Caki2 (cell line): ENCODE measurements at regions not wholly inside any gene's neighbourhood (a gene's known extent, or its start where the extent isn't known, plus 50 kb on each side); places are given as distances from the start of the nearest gene placed in this dataset.
"Not testable (repeated sequence)": the region's sequence is repeated elsewhere in the genome, so short reads cannot be mapped to it uniquely, and the experiment has no call there.

Experiments
- DNase-seq: peaks from one replicate; pipeline ENCODE4 v3.0.0-alpha.2; 2015; ENCODE audit warnings: low read depth
- in situ Hi-C: cut with HindIII; loops from 2 replicates; pipeline ENCODE4 v1.10.0; 2016; ENCODE audit warnings: low sequenced_read_pairs, low pct_unique_long_range_greater_than_20kb, mixed read lengths

- in situ Hi-C loops: no loop called here
- DNase-seq: no peak
These were observed 58.0 kb upstream of the GSC start for GRCh38 chr14:94827711-94828447.

- in situ Hi-C loops: no loop called here
- DNase-seq: no peak
These were observed 56.9 kb upstream of the GSC start for GRCh38 chr14:94826774-94827173.

GRCh38 chr14:94823556-94824341, 53.8 kb upstream of the GSC start:
- in situ Hi-C loops: no loop called here
- DNase-seq: peak; percentile 25

GRCh38 chr14:94821705-94822104, 51.8 kb upstream of the GSC start:
- in situ Hi-C loops: no loop called here
- no peak for DNase-seq

- in situ Hi-C loops, DNase-seq: not testable (repeated sequence)
These were observed 51.0 kb upstream of the GSC start for GRCh38 chr14:94820932-94821331.
